ENCODE measurements at regions not wholly inside any gene's neighbourhood (a gene's known extent, or its start where the extent isn't known, plus 50 kb on each side); places are given as distances from the start of the nearest gene placed in this dataset.

DNA sequence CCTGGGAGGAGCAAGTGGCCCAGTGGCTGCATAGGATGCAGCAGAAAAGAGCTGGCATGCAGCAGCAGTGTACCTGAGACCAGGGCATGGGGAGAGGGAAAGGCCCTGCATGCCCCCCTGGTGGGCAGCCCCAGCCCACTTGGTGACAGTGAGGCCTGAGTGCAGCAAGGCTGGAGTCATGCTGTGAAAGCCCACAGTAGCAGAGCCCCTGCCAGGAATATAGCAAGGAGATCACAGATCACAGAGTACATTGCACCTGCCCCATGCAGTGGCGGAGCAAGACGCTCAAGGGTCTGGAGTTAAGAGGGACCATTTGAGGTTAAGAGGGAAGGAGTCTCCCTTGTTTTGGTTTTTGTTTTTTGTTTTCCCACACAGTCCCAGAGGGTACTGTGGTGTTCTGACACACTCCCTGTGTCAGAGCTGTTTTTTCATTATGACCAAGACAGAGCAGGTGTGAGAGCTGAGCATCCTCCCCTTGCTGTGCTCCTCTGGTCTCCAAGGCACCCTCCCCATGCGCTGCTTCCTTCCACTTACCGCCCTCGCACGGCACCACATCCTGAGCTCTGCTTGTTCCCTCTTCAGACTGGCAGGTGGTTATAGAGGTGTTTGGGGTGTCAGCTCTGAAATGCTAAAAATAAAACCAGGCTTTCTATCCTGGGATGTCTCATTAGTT, 85.0 kb upstream of the UBL3 start:
- Histone ChIP-seq H3K79me2 (ENCODE audit: control insufficient read depth, insufficient read depth, low read length) (no peaks in the 10 kb centered on the region), H3K9me3 (replicated peaks; ENCODE audit: control insufficient read depth, insufficient read depth, low read length) (no peaks in the 10 kb centered on the region), H3K9ac (replicated peaks; ENCODE audit: extremely low read depth, insufficient read depth, low read length) (no peak overlapping the region), H3K4me1 (ENCODE audit: control insufficient read depth, extremely low read depth, insufficient read depth, low read length) (no peaks in the 10 kb centered on the region), H3K4me3 (replicated peaks in 1 of 3; ENCODE audit: insufficient read depth in 1 of 3, low read depth in 1 of 3, low read length in 3 of 3) (no peak overlapping the region), H3K27me3 (ENCODE audit: control insufficient read depth in 2 of 2, insufficient read depth in 2 of 2, low read length in 2 of 2) (peaks cover 0 to 6% of the 10 kb centered on the region in 2 experiments), H3K27ac (ENCODE audit: insufficient read depth, low read depth, low read length) (no peak overlapping the region), H2AFZ (ENCODE audit: low read depth, low read length) (no peak overlapping the region), H3K36me3 (ENCODE audit: control insufficient read depth in 2 of 2, extremely low read depth in 1 of 2, insufficient read depth in 2 of 2, low read length in 2 of 2) (no peaks in the 10 kb centered on the region), H3K4me2 (ENCODE audit: insufficient read depth, low read length) (no peak overlapping the region), H3K9me1 (replicated peaks; ENCODE audit: control insufficient read depth, extremely low read depth, insufficient read depth, low read length) (no peaks in the 10 kb centered on the region), H4K20me1 (replicated peaks; ENCODE audit: control insufficient read depth, extremely low read depth, insufficient read depth, low read length) (no peaks in the 10 kb centered on the region)
- DNase-seq (ENCODE audit: low read depth, low spot score) = no peak
- ChIA-PET CTCF (interaction anchor here (1.2 to 4.2 kb wide), 3 partner anchors 10 to 177 kb away, joined by 3 to 39 read pairs (median 5); no protein-coding TSS in a partner anchor), POLR2A (no interaction called here)
- TF ChIP-seq, protein P1, sequence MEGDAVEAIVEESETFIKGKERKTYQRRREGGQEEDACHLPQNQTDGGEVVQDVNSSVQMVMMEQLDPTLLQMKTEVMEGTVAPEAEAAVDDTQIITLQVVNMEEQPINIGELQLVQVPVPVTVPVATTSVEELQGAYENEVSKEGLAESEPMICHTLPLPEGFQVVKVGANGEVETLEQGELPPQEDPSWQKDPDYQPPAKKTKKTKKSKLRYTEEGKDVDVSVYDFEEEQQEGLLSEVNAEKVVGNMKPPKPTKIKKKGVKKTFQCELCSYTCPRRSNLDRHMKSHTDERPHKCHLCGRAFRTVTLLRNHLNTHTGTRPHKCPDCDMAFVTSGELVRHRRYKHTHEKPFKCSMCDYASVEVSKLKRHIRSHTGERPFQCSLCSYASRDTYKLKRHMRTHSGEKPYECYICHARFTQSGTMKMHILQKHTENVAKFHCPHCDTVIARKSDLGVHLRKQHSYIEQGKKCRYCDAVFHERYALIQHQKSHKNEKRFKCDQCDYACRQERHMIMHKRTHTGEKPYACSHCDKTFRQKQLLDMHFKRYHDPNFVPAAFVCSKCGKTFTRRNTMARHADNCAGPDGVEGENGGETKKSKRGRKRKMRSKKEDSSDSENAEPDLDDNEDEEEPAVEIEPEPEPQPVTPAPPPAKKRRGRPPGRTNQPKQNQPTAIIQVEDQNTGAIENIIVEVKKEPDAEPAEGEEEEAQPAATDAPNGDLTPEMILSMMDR (IDR thresholded peaks at IDR 0.05; ENCODE audit: extremely low read depth in 1 of 2, insufficient read depth in 1 of 2, low read depth in 1 of 2, low read length in 2 of 2) = no peak
- no peak for TF ChIP-seq FOS (IDR thresholded peaks at IDR 0.05; ENCODE audit: borderline replicate concordance, insufficient read depth, low read length)
- TF ChIP-seq EZH2 (IDR thresholded peaks at IDR 0.05; ENCODE audit: borderline replicate concordance, low read depth, low read length, severe bottlenecking) = no peak
- no peak for TF ChIP-seq JUN (IDR thresholded peaks at IDR 0.05; ENCODE audit: borderline replicate concordance, insufficient read depth, insufficient read length, low read depth)
- no peak for TF ChIP-seq GATA2 (IDR thresholded peaks at IDR 0.05; ENCODE audit: insufficient read depth, insufficient read length, low read depth, low read length)
- TF ChIP-seq, protein P2, sequence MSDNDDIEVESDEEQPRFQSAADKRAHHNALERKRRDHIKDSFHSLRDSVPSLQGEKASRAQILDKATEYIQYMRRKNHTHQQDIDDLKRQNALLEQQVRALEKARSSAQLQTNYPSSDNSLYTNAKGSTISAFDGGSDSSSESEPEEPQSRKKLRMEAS (IDR thresholded peaks at IDR 0.05; ENCODE audit: insufficient read depth, insufficient read length) = no peak
- no peak for TF ChIP-seq POLR2AphosphoS5 (IDR thresholded peaks at IDR 0.05; ENCODE audit: insufficient read depth, low read depth, low read length)
- no peak for TF ChIP-seq POLR2A (IDR thresholded peaks at IDR 0.05; ENCODE audit: low read depth, low read length)
- no peak for TF ChIP-seq MYC (IDR thresholded peaks at IDR 0.05; ENCODE audit: low read depth, low read length)
- no peak for FAIRE-seq
- intact Hi-C loops (cut with micrococcal nuclease) = no loop called here
- dilution Hi-C loops (cut with MboI; ENCODE audit: extremely low pct_ligation_motif_present, low sequenced_read_pairs) = no loop called here
- BruUV-seq (replicated peaks) = no TSS peak
